ENCODE measurements at regions not wholly inside any gene's neighbourhood (a gene's known extent, or its start where the extent isn't known, plus 50 kb on each side); places are given as distances from the start of the nearest gene placed in this dataset.
"Not testable (repeated sequence)": the region's sequence is repeated elsewhere in the genome, so short reads cannot be mapped to it uniquely, and the experiment has no call there.

DNA sequence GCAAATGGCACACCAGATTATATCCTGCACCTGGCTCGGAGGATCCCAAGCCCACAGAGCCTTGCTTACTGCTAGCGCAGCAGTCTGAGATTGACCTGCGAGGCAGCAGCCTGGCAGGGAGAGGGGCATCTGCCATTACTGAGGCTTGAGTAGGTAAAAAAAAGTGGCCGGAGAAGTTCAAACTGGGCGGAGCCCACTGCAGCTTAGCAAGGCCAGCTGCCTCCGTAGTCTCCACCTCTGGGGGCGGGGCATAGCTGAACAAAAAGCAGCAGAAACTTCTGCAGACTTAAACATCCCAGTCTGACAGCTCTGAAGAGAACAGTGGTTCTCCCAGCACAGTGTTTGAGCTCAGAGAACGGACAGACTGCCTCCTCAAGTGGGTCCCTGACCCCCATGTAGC is 85.4 kb upstream of the TMEM170B start:
- DNase-seq (ENCODE audit: low read depth): not testable (repeated sequence)

GRCh38 chr6:11450037-11450436 is 87.5 kb upstream of the TMEM170B start:
- DNase-seq (ENCODE audit: low read depth): no peak

DNA sequence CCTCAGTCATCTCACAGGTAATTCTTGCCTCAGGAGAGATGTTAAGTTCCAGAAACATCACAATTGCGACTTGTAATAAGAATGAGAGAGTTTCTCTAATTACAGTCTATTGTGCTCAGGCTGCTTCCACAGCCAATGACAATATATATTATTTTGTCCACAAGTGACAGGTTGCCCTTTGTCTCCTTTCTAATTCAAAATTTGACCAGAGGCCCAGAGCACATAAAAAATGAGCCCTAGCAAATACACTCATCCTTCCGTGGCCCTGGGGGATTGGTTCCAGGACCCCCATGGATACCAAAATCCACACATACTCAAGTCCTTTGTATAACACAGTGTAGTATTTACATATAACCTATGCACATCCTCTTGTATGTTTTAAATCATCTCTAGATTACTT is 88.1 kb upstream of the TMEM170B start:
- no peak for DNase-seq (ENCODE audit: low read depth)

- no peak for DNase-seq (ENCODE audit: low read depth)
Measured at GRCh38 chr6:11448038-11448437, 89.5 kb upstream of the TMEM170B start.

GRCh38 chr6:11447265-11447664 is 90.3 kb upstream of the TMEM170B start:
- DNase-seq (ENCODE audit: low read depth): no peak

GRCh38 chr6:11445146-11445545 is 92.4 kb upstream of the TMEM170B start:
- no peak for DNase-seq (ENCODE audit: low read depth)

- not testable (repeated sequence) for DNase-seq (ENCODE audit: low read depth)
Measured at GRCh38 chr6:11443125-11443524, 94.4 kb upstream of the TMEM170B start.

DNA sequence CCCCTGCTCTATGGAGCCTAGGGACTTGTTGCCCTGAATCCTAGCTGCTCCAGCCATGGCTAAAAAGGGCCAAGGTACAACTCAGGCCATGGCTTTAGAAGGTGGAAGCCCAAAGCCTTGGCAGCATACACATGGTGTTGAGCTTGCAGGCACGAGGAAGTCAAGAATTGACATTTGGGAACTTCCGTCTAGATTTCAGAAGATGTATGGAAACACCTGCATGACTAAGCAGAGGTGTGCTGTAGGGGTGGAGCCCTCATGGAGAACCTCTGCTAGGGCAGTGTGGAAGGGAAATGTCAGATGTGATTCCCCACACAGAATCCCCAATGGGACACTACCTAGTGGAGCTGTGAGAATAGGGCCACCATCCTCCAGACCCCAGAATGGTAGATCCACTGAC is 95.1 kb upstream of the TMEM170B start:
- DNase-seq (ENCODE audit: low read depth): no peak

DNA sequence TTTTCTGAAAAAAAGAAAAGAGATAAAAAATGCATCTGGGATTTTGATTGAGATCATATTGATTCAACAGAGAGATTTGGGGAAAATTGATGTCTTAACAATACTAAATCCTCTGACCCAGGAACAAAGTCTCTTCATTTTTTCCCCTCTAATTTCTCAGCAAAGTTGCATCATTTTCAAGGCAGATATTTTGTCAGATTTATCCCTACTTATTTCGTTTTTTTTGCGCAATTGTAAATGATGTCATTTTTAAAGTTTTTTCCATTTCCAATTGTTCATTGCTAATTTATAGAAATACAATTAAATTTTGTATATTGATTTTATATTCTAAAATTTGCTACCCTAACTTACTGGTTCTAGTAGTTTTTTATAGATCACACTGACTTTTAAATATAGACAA is 97.7 kb upstream of the TMEM170B start:
- DNase-seq (ENCODE audit: low read depth): no peak

DNA sequence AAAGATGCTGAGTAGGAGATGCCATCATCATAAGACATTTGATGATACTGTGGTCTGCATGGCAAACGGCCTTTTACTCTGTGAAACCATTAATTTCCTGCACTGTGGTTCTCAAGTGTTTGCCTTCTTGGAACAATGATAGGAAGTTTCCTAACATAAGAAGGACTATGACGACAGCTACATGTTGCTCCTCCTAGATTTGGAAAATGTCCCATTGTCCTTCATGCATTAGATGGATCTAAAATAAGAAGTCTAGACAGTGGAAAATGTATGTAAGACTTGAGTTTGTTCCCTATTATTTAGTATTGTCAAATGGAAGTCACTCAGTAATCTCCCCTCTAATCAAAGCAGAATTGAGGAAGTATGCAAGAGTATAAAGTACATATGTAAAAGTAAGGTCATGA is 98.5 kb upstream of the TMEM170B start:
- DNase-seq (ENCODE audit: low read depth): no peak

GRCh38 chr6:11437824-11438459 is 99.6 kb upstream of the TMEM170B start:
- DNase-seq (ENCODE audit: low read depth): no peak

DNA sequence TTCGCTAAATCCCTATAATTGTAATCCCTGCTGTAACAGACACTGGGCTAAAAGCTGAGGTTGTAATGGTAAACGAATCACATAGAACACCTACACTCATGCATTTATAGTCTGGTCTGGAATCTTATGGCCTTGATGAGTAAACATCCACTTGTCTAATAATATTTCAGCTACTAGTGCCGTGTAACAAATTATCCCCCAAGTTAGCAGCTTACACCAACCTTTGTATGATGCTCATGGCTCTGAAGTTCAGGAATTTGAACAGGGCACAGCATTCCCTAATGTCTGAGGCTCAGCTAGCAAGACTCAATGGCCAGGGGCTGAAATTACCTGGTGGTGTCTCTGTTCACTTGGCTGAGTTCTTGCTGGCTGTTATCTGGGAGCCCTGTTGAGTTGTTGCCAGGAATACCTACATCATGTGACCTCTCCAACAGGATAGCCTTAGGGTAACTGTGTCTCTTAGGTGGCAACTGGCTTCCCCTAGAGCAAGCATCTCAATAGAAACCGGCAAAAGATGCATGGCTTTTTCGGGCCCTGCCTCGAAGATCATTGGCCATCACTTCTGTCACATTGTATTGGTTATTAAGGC is 100.9 kb upstream of the TMEM170B start:
- no peak for DNase-seq (ENCODE audit: low read depth)

DNA sequence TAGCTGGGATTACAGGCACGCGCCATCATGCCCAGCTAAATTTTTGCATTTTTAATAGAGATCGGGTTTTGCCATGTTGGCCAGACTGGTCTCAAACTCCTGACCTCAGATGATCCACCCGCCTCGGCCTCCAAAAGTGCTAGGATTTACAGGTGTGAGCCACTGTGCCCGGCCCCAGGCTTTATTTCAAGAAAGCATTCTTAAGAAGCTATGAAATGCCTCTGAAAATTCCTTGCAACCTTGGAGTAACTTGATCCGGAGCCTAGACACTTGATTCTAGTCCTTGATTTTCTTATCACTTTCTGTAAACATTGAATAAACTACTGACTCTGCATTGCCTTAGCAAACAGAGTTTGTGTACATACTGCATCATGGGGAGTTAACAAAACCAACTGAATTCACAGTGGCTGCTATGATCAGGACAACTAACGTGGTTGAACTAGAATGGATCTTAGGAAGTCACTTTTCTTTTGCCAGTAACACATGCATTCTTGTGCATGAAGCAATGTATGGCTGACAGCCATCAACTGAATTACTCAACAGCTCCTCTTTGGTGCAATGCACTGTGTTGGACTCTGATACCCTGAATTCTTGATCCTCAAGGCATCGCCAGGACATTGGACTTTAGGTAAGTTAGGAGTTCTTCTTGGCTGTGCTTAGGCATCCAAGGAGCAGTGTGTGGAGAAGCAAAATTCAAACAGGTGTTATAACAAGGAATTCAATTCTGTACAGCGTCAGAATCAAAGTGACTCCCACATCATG is 102.8 kb upstream of the TMEM170B start:
- no peak for DNase-seq (ENCODE audit: low read depth)

GRCh38 chr6:11433860-11434259 is 103.7 kb upstream of the TMEM170B start:
- DNase-seq (ENCODE audit: low read depth): no peak

GRCh38 chr6:11432713-11433450 is 104.7 kb upstream of the TMEM170B start:
- no peak for DNase-seq (ENCODE audit: low read depth)

GRCh38 chr6:11432091-11432490 is 105.5 kb upstream of the TMEM170B start:
- DNase-seq (ENCODE audit: low read depth): no peak

DNA sequence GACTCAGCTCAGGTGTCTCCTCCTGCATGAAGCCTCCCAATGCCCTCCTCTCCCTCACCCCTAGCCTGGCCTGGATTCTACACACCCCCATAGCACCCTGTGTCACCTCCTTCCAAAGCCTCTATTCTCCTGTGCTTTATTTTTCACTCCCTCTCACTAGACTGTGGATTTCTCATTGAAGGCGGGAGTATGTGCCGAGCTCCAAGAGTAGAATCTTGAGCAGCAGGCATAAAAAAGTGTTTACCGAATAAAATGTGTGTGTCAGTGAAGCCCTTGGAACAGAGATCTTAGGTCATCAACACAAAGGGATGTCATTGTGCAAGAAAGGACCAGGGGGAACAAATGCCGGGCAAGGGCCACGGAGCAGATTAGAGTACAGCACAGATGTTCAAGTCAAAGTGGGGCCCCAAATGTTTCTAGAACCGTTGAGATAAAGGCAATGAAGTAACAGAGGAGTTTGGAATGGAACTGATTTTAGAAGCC is 106.1 kb upstream of the TMEM170B start:
- DNase-seq (ENCODE audit: low read depth): no peak

DNA sequence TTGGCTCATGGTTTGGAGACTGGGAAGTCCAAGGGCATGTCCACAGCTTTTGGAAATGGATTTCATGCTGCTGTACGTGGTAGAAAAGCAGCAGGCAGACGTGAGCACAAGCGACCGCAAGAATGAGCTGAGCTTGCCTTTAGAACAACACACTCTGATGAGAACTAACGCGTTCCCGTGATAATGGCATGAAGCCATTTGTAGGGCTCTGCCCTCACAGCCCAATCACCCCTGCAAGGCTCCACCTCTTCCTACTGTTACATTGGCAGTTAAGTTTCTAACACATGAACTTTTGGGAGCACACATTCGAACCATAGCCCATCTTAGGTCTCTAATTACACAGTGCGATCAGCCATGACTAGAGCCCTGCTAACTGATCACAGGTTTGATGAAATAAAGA is 107.5 kb upstream of the TMEM170B start:
- no peak for DNase-seq (ENCODE audit: low read depth)

DNA sequence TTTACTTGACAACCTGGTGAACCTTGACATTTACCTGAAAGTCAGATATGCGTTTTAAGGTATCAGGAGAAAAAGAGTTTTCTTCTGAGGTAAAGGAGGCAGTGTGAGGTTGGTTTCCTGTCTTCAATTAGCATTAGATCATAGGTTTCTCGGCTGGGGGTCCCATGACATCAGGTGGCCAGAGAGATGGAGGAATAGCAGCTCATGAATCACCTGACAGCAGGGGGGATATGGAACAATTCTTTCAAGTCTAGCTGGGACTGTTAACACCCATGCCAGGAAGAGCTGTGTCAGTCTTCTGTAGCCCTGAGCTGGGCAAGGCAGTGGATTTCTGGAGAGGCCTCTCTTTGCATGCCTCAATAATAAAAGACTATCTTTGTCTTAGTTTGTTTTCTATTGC is 108.0 kb upstream of the TMEM170B start:
- no peak for DNase-seq (ENCODE audit: low read depth)

DNA sequence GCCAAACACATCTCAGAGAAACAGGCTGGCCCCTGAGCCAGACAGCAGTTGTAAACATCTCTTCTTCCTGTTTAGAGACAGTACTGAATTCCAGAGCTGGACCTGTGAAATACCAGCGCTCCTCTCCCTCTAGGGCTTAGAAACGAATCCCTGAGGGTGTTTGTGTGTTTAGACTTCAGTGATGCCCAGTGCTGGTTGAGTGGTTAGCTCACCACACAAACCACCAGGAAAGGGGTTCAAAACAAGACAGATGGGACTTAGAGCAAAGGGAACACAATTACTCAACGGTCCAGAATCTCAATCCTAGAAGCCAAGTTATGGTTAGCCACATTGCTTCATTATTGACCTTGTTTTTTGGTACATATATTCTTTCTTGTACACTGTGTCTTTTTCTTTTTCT is 108.7 kb upstream of the TMEM170B start:
- DNase-seq (ENCODE audit: low read depth): no peak

DNA sequence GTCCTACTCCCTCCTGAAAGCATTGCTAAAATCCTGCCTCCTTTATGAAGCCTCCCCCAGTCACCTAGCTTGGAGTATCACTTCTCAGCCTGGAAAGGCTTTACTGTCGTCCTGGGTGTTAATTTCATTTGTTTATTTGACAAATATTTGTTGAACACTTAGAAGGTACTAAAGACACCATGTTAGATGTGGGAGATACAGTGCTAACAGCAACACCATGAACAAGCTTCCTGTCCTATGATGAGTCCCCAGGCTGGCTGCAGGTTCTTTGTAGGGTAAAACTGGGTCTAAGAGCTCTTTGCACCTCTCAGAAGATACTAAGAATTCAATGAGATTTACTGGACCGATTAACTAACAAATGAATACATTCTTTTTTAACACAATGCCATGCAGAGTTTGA is 109.2 kb upstream of the TMEM170B start:
- no peak for DNase-seq (ENCODE audit: low read depth)

GRCh38 chr6:11427723-11428245 is 109.8 kb upstream of the TMEM170B start:
- DNase-seq (ENCODE audit: low read depth): no peak

Measured in activated T-helper 1 cell treated with Interleukin-2 at 50 U/mL for 16 hours (primary cell).